ENCODE measurements at regions not wholly inside any gene's neighbourhood (a gene's known extent, or its start where the extent isn't known, plus 50 kb on each side); places are given as distances from the start of the nearest gene placed in this dataset.
"Not testable (repeated sequence)": the region's sequence is repeated elsewhere in the genome, so short reads cannot be mapped to it uniquely, and the experiment has no call there.

GRCh38 chr2:55799624-55800023, 106.0 kb upstream of the PNPT1 start:
- TF ChIP-seq CTCF, POLR2A (IDR thresholded peaks at IDR 0.05): not testable (repeated sequence)

Data from testis (tissue), 2 donors.